Stimulated activated CD4-positive, alpha-beta T cell treated with anti-CD3 and anti-CD28 coated beads, Interleukin-1b, Interleukin-23, amount 100 ng/mL, for 1 hour (primary cell): ENCODE measurements at regions not wholly inside any gene's neighbourhood (a gene's known extent, or its start where the extent isn't known, plus 50 kb on each side); places are given as distances from the start of the nearest gene placed in this dataset.
A peak's percentile ranks its signal among the peaks of the same experiment; 100 is the strongest.
"Not testable (repeated sequence)": the region's sequence is repeated elsewhere in the genome, so short reads cannot be mapped to it uniquely, and the experiment has no call there.

Source experiments
- DNase-seq, 2 donors: peaks; one replicate each; pipeline ENCODE4 v3.0.0-alpha.2; 2020; ENCODE audit warnings: low read depth in 2 of 2

GRCh38 chr14:87815121-87815520 is 177.9 kb downstream of the GALC start:
- DNase-seq: no peak

GRCh38 chr14:87813686-87814085 is 179.3 kb downstream of the GALC start:
- DNase-seq: no peak

- DNase-seq: no peak
Observed at GRCh38 chr14:87813211-87813610, 179.8 kb downstream of the GALC start.

- no peak for DNase-seq
Observed at GRCh38 chr14:87811246-87811645, 181.7 kb downstream of the GALC start.

- no peak for DNase-seq
Observed at GRCh38 chr14:87810711-87811110, 182.3 kb downstream of the GALC start.

- DNase-seq: no peak
Observed at GRCh38 chr14:87809261-87809660, 183.7 kb downstream of the GALC start.

- peak in 1 of 2 donors; percentile 32 for DNase-seq
Observed at GRCh38 chr14:87805315-87805723, 187.7 kb downstream of the GALC start.

- no peak for DNase-seq
Observed at GRCh38 chr14:87800216-87800615, 192.8 kb downstream of the GALC start.

- no peak for DNase-seq
Observed at GRCh38 chr14:87799400-87799799, 193.6 kb downstream of the GALC start.

- DNase-seq: no peak
Observed at GRCh38 chr14:87797001-87797400, 196.0 kb downstream of the GALC start.

- DNase-seq: no peak
Observed at GRCh38 chr14:87794561-87794960, 198.4 kb downstream of the GALC start.

- no peak for DNase-seq
Observed at GRCh38 chr14:87785897-87786296, 207.1 kb downstream of the GALC start.

- no peak for DNase-seq
Observed at GRCh38 chr14:87784386-87784785, 208.6 kb downstream of the GALC start.

- DNase-seq: no peak
Observed at GRCh38 chr14:87783071-87783470, 209.9 kb downstream of the GALC start.

- DNase-seq: no peak
Observed at GRCh38 chr14:87772854-87773253, 220.1 kb downstream of the GALC start.

GRCh38 chr14:87767567-87767901 is 225.4 kb downstream of the GALC start:
- no peak for DNase-seq

GRCh38 chr14:87758876-87759275 is 234.1 kb downstream of the GALC start:
- no peak for DNase-seq

GRCh38 chr14:87756661-87757060 is 236.3 kb downstream of the GALC start:
- no peak for DNase-seq

GRCh38 chr14:87754520-87755223 is 238.3 kb downstream of the GALC start:
- DNase-seq: no peak

GRCh38 chr14:87748558-87748957 is 244.4 kb downstream of the GALC start:
- no peak for DNase-seq

GRCh38 chr14:87745507-87746118 is 247.4 kb downstream of the GALC start:
- no peak for DNase-seq

GRCh38 chr14:87734577-87735360 is 258.2 kb downstream of the GALC start:
- DNase-seq: not testable (repeated sequence)

GRCh38 chr14:87733115-87733514 is 259.9 kb downstream of the GALC start:
- not testable (repeated sequence) for DNase-seq
